ENCODE measurements at regions not wholly inside any gene's neighbourhood (a gene's known extent, or its start where the extent isn't known, plus 50 kb on each side); places are given as distances from the start of the nearest gene placed in this dataset.

- no peak overlapping the region for H3K4me3 ChIP-seq
- H3K27ac ChIP-seq, result no peak overlapping the region
- TF ChIP-seq CTCF (IDR thresholded peaks at IDR 0.05), result no peak
- DNase-seq (ENCODE audit: low spot score), result no peak
These were observed 68.7 kb downstream of the IL12A start for GRCh38 chr3:160057331-160057730.

- no peak for DNase-seq (ENCODE audit: low spot score)
- H3K4me3 ChIP-seq, result no peak overlapping the region
- no peak for TF ChIP-seq CTCF (IDR thresholded peaks at IDR 0.05)
- H3K27ac ChIP-seq, result no peak overlapping the region
These were observed 71.9 kb downstream of the IL12A start for GRCh38 chr3:160060409-160061027.

- DNase-seq (ENCODE audit: low spot score), result no peak
- no peak overlapping the region for H3K27ac ChIP-seq
- no peak for TF ChIP-seq CTCF (IDR thresholded peaks at IDR 0.05)
- no peak overlapping the region for H3K4me3 ChIP-seq
These were observed 72.9 kb downstream of the IL12A start for GRCh38 chr3:160061525-160061924.

GRCh38 chr3:160065282-160065681 is 76.6 kb downstream of the IL12A start:
- DNase-seq (ENCODE audit: low spot score), result no peak
- H3K4me3 ChIP-seq, result no peak overlapping the region
- TF ChIP-seq CTCF (IDR thresholded peaks at IDR 0.05), result no peak
- no peak overlapping the region for H3K27ac ChIP-seq

- Histone ChIP-seq H3K27ac (no peak overlapping the region), H3K4me3 (no peak overlapping the region)
- DNase-seq (ENCODE audit: low spot score), result no peak
- no peak for TF ChIP-seq CTCF (IDR thresholded peaks at IDR 0.05)
These were observed 77.2 kb downstream of the IL12A start for GRCh38 chr3:160065786-160066185.

GRCh38 chr3:160069986-160070385 is 81.4 kb downstream of the IL12A start:
- no peak for TF ChIP-seq CTCF (IDR thresholded peaks at IDR 0.05)
- no peak for DNase-seq (ENCODE audit: low spot score)
- no peak overlapping the region for H3K4me3 ChIP-seq
- H3K27ac ChIP-seq, result no peak overlapping the region

- Histone ChIP-seq H3K27ac (no peak overlapping the region), H3K4me3 (no peak overlapping the region)
- no peak for TF ChIP-seq CTCF (IDR thresholded peaks at IDR 0.05)
- no peak for DNase-seq (ENCODE audit: low spot score)
These were observed 87.9 kb downstream of the IL12A start for GRCh38 chr3:160076519-160076918.
